GM23338 (cell line): ENCODE measurements at regions not wholly inside any gene's neighbourhood (a gene's known extent, or its start where the extent isn't known, plus 50 kb on each side); places are given as distances from the start of the nearest gene placed in this dataset.
"Not testable (repeated sequence)": the region's sequence is repeated elsewhere in the genome, so short reads cannot be mapped to it uniquely, and the experiment has no call there.

Source experiments
- ATAC-seq: fragments of 200-7000 bp; cut with Tn5 transposase; 3 replicates; pipeline ENCODE4 v1.9.1; 2020
- DNase-seq: peaks from one replicate; pipeline ENCODE4 v3.0.0-alpha.2; 2015; ENCODE audit warnings: low spot score
- H2AFZ ChIP-seq: fragments of 200-600 bp; sonication (generic); 2 replicates; pipeline ENCODE4 v1.8.0; 2016; ENCODE audit warnings: antibody characterized with exemption, mild to moderate bottlenecking, moderate library complexity
- H3F3A ChIP-seq: fragments of 200-600 bp; sonication (generic); replicated peaks from 2 replicates; pipeline ENCODE4 v1.8.0; 2017; ENCODE audit warnings: antibody characterized with exemption, mixed run types, low read depth
- H3K27ac ChIP-seq: fragments of 200-600 bp; sonication (generic); 2 replicates; pipeline ENCODE4 v1.6.1; 2016; ENCODE audit warnings: low read depth
- H3K27me3 ChIP-seq: fragments of 200-600 bp; sonication (generic); 2 replicates; pipeline ENCODE4 v1.8.0; 2016; ENCODE audit warnings: mild to moderate bottlenecking, mixed run types, moderate library complexity; ENCODE audit not compliant: insufficient read depth
- H3K36me3 ChIP-seq: fragments of 200-600 bp; sonication (generic); 2 replicates; pipeline ENCODE4 v1.8.0; 2016; ENCODE audit warnings: mild to moderate bottlenecking; ENCODE audit not compliant: insufficient read depth
- H3K4me1 ChIP-seq: fragments of 200-600 bp; sonication (generic); 2 replicates; pipeline ENCODE4 v1.8.0; 2016; ENCODE audit warnings: mild to moderate bottlenecking, moderate library complexity; ENCODE audit not compliant: insufficient read depth
- H3K4me2 ChIP-seq: fragments of 200-600 bp; sonication (generic); 2 replicates; pipeline ENCODE4 v1.7.1; 2017; ENCODE audit warnings: mixed run types
- H3K4me3 ChIP-seq: fragments of 200-600 bp; sonication (generic); 2 replicates; pipeline ENCODE4 v1.6.1; 2016; ENCODE audit warnings: mixed run types
- H3K79me2 ChIP-seq: fragments of 200-600 bp; sonication (generic); replicated peaks from 2 replicates; pipeline ENCODE4 v1.8.0; 2017; ENCODE audit warnings: mild to moderate bottlenecking; ENCODE audit not compliant: insufficient read depth
- H3K9me2 ChIP-seq: fragments of 200-600 bp; sonication (generic); 2 replicates; pipeline ENCODE4 v1.8.0; 2017; ENCODE audit not compliant: insufficient read depth
- H4K20me1 ChIP-seq: fragments of 200-600 bp; sonication (generic); replicated peaks from 2 replicates; pipeline ENCODE4 v1.8.0; 2017; ENCODE audit warnings: mild to moderate bottlenecking; ENCODE audit not compliant: insufficient read depth
- H3K27ac Mint-ChIP-seq: 2 replicates; pipeline ENCODE4 v1.8.0; 2020; ENCODE audit warnings: inconsistent platforms, mild to moderate bottlenecking, moderate library complexity, mixed read lengths
- H3K27me3 Mint-ChIP-seq: 3 replicates; pipeline ENCODE4 v1.8.0; 2022; ENCODE audit warnings: low read depth, mild to moderate bottlenecking, moderate library complexity, mixed read lengths, inconsistent platforms; ENCODE audit not compliant: insufficient read depth, poor library complexity
- H3K36me3 Mint-ChIP-seq: 3 replicates; pipeline ENCODE4 v1.8.0; 2021; ENCODE audit warnings: low read depth, mild to moderate bottlenecking, inconsistent platforms, moderate library complexity, mixed read lengths
- H3K4me1 Mint-ChIP-seq: 3 replicates; pipeline ENCODE4 v1.8.0; 2020; ENCODE audit warnings: mild to moderate bottlenecking, inconsistent platforms, mixed read lengths
- H3K4me3 Mint-ChIP-seq: 3 replicates; pipeline ENCODE4 v1.8.0; 2021; ENCODE audit warnings: moderate library complexity, mild to moderate bottlenecking, inconsistent platforms, mixed read lengths
- H3K9me3 Mint-ChIP-seq: 3 replicates; pipeline ENCODE4 v1.8.0; 2020; ENCODE audit warnings: moderate library complexity, mild to moderate bottlenecking, inconsistent platforms, mixed read lengths
- CREB1 ChIP-seq: fragments of 250-450 bp; sonication (Bioruptor Pico); IDR thresholded peaks from 2 replicates; pipeline ENCODE4 v1.5.0; 2020; ENCODE audit warnings: low read depth, mild to moderate bottlenecking, moderate library complexity
- ETS1 ChIP-seq: IDR thresholded peaks from 2 replicates; pipeline ENCODE4 v1.6.1; 2016; ENCODE audit warnings: antibody characterized with exemption
- EZH2phosphoT487 ChIP-seq: fragments of 200-600 bp; sonication (generic); IDR thresholded peaks from one replicate; pipeline ENCODE4 v1.8.1; 2018; ENCODE audit warnings: antibody characterized with exemption; ENCODE audit not compliant: unreplicated experiment
- POLR2AphosphoS5 ChIP-seq: IDR thresholded peaks from 2 replicates; pipeline ENCODE4 v1.6.1; 2016; ENCODE audit warnings: antibody characterized with exemption, low read depth
- REST ChIP-seq: IDR thresholded peaks from one replicate; pipeline ENCODE4 v1.6.1; 2018; ENCODE audit warnings: antibody characterized with exemption; ENCODE audit not compliant: unreplicated experiment
- STAT1 ChIP-seq: IDR thresholded peaks from one replicate; pipeline ENCODE4 v1.6.1; 2016; ENCODE audit warnings: antibody characterized with exemption; ENCODE audit not compliant: unreplicated experiment
- ZNF114 ChIP-seq: fragments of 250-450 bp; sonication (Bioruptor Pico); IDR thresholded peaks from 2 replicates; pipeline ENCODE4 v1.5.0; 2020; ENCODE audit warnings: mild to moderate bottlenecking, moderate library complexity
- ZNF462 ChIP-seq: fragments of 250-450 bp; sonication (Bioruptor Pico); IDR thresholded peaks from 2 replicates; pipeline ENCODE4 v1.5.0; 2020; ENCODE audit warnings: mild to moderate bottlenecking, moderate library complexity

GRCh38 chr19:27815985-27816384 is 1397.0 kb downstream of the UQCRFS1 start:
- Histone ChIP-seq H3F3A (no peaks in the 10 kb centered on the region), H3K4me3 (no peak overlapping the region), H3K79me2 (no peaks in the 10 kb centered on the region), H3K27ac (no peak overlapping the region), H3K27me3 (no peaks in the 10 kb centered on the region), H3K4me1 (no peaks in the 10 kb centered on the region), H3K9me2 (no peaks in the 10 kb centered on the region), H3K36me3 (0 out of 2 replicates have a peak, but pooled peaks cover 5% of the 10 kb centered on the region), H3K4me2 (no peak overlapping the region), H4K20me1 (no peaks in the 10 kb centered on the region), H2AFZ (no peak overlapping the region)
- DNase-seq (no peak), ATAC-seq (no peak)
- no peak overlapping the region for H3K27ac Mint-ChIP-seq
- peaks cover 71% of the 10 kb centered on the region for H3K9me3 Mint-ChIP-seq
- peaks cover 2% of the 10 kb centered on the region for H3K27me3 Mint-ChIP-seq
- no peaks in the 10 kb centered on the region for H3K4me1 Mint-ChIP-seq
- TF ChIP-seq ZNF462 = no peak
- TF ChIP-seq ETS1 = no peak
- no peak for TF ChIP-seq ZNF114 (CRISPR knock-in tag)
- no peak for TF ChIP-seq REST
- no peak for TF ChIP-seq CREB1 (CRISPR knock-in tag)
- no peak for TF ChIP-seq STAT1
- no peak for TF ChIP-seq POLR2AphosphoS5
- TF ChIP-seq EZH2phosphoT487 = no peak
- peaks cover 23% of the 10 kb centered on the region for H3K36me3 Mint-ChIP-seq
- H3K4me3 Mint-ChIP-seq = no peak overlapping the region

GRCh38 chr19:27814834-27815233 is 1398.1 kb downstream of the UQCRFS1 start:
- Mint-ChIP-seq H3K9me3 (peaks cover 73% of the 10 kb centered on the region), H3K36me3 (peaks cover 22% of the 10 kb centered on the region)
- H3K4me2 ChIP-seq, H3K36me3 ChIP-seq, H3F3A ChIP-seq, ATAC-seq, H3K27me3 ChIP-seq, H3K9me2 ChIP-seq, H3K4me3 Mint-ChIP-seq, H3K4me3 ChIP-seq, H3K4me1 Mint-ChIP-seq, H3K27me3 Mint-ChIP-seq, DNase-seq, H2AFZ ChIP-seq, H3K4me1 ChIP-seq, H4K20me1 ChIP-seq, H3K27ac ChIP-seq, H3K27ac Mint-ChIP-seq, H3K79me2 ChIP-seq: not testable (repeated sequence)

- not testable (repeated sequence) for H3K27ac Mint-ChIP-seq, H3K4me2 ChIP-seq, H4K20me1 ChIP-seq, H2AFZ ChIP-seq, H3F3A ChIP-seq, H3K4me1 ChIP-seq, H3K4me3 ChIP-seq, H3K27ac ChIP-seq, H3K79me2 ChIP-seq, DNase-seq, ATAC-seq, H3K9me2 ChIP-seq, H3K27me3 ChIP-seq, H3K27me3 Mint-ChIP-seq, H3K4me3 Mint-ChIP-seq, H3K4me1 Mint-ChIP-seq, H3K36me3 ChIP-seq
- H3K9me3 Mint-ChIP-seq = peaks cover 74% of the 10 kb centered on the region
- H3K36me3 Mint-ChIP-seq = peaks cover 22% of the 10 kb centered on the region
These were observed 1398.7 kb downstream of the UQCRFS1 start for GRCh38 chr19:27814274-27814673.
